Mucosa of gallbladder (tissue), 1 donor: ENCODE measurements at regions not wholly inside any gene's neighbourhood (a gene's known extent, or its start where the extent isn't known, plus 50 kb on each side); places are given as distances from the start of the nearest gene placed in this dataset.
"Not testable (repeated sequence)": the region's sequence is repeated elsewhere in the genome, so short reads cannot be mapped to it uniquely, and the experiment has no call there.

ENCODE experiments used
- DNase-seq: peaks from one replicate; pipeline ENCODE4 v3.0.0-alpha.2; 2020; ENCODE audit warnings: low spot score
- donor health status: DM: no; HTN: no; CAD: no.

GRCh38 chr20:53891306-53891894 is 179.0 kb downstream of the BCAS1 start:
- DNase-seq = no peak

GRCh38 chr20:53890443-53891305 is 179.7 kb downstream of the BCAS1 start:
- DNase-seq = no peak

GRCh38 chr20:53889411-53890148 is 180.8 kb downstream of the BCAS1 start:
- DNase-seq = no peak

- no peak for DNase-seq
Measured at GRCh38 chr20:53888951-53889350, 181.4 kb downstream of the BCAS1 start.

- DNase-seq = no peak
Measured at GRCh38 chr20:53888510-53888909, 181.9 kb downstream of the BCAS1 start.

- no peak for DNase-seq
Measured at GRCh38 chr20:53887973-53888372, 182.4 kb downstream of the BCAS1 start.

GRCh38 chr20:53884859-53885541 is 185.4 kb downstream of the BCAS1 start:
- DNase-seq = no peak

- no peak for DNase-seq
Measured at GRCh38 chr20:53883098-53883911, 187.1 kb downstream of the BCAS1 start.

- not testable (repeated sequence) for DNase-seq
Measured at GRCh38 chr20:53882438-53882986, 187.9 kb downstream of the BCAS1 start.

- DNase-seq = no peak
Measured at GRCh38 chr20:53881362-53881761, 189.0 kb downstream of the BCAS1 start.

GRCh38 chr20:53880108-53880641 is 190.2 kb downstream of the BCAS1 start:
- no peak for DNase-seq

GRCh38 chr20:53879048-53879684 is 191.2 kb downstream of the BCAS1 start:
- DNase-seq = no peak

GRCh38 chr20:53878262-53879047 is 191.9 kb downstream of the BCAS1 start:
- no peak for DNase-seq

GRCh38 chr20:53876956-53877355 is 193.4 kb downstream of the BCAS1 start:
- DNase-seq = no peak

- DNase-seq = no peak
Measured at GRCh38 chr20:53876470-53876869, 193.9 kb downstream of the BCAS1 start.

GRCh38 chr20:53875452-53875851 is 194.9 kb downstream of the BCAS1 start:
- DNase-seq = no peak

- no peak for DNase-seq
Measured at GRCh38 chr20:53874706-53875105, 195.7 kb downstream of the BCAS1 start.

- no peak for DNase-seq
Measured at GRCh38 chr20:53874104-53874503, 196.3 kb downstream of the BCAS1 start.

GRCh38 chr20:53873230-53873604 is 197.2 kb downstream of the BCAS1 start:
- no peak for DNase-seq
